ENCODE measurements at regions not wholly inside any gene's neighbourhood (a gene's known extent, or its start where the extent isn't known, plus 50 kb on each side); places are given as distances from the start of the nearest gene placed in this dataset.

DNA sequence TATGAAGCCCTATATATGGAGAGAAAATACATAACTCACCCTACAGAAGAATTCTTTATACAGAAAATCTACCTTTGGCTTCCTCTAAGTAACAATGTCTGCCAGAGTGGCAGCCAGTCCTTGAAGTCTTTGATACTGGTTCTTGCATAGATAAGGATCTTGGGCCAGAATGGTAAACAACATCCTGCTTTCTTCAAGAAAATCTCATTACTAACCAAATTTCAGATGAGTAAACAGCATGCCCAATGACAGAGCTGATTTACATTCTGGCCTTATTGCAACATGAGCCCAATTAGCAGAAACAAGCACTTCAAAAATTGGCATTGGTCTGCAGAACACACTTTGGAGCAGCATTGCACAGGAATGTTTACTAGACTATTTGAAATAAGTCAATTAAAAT lies 336.5 kb upstream of the ST6GAL2 start:
- Histone ChIP-seq H3K27me3 (replicated peaks) (no peaks in the 10 kb centered on the region), H3K36me3 (replicated peaks) (no peaks in the 10 kb centered on the region), H3K27ac (no peak overlapping the region), H3K4me3 (ENCODE audit: low read depth, low read length) (no peak overlapping the region)
- in situ Hi-C loops (cut with HindIII; ENCODE audit: low pct_ligation_motif_present, low sequenced_read_pairs), result no loop called here
- DNase-seq, result no peak
- TF ChIP-seq, protein P1, sequence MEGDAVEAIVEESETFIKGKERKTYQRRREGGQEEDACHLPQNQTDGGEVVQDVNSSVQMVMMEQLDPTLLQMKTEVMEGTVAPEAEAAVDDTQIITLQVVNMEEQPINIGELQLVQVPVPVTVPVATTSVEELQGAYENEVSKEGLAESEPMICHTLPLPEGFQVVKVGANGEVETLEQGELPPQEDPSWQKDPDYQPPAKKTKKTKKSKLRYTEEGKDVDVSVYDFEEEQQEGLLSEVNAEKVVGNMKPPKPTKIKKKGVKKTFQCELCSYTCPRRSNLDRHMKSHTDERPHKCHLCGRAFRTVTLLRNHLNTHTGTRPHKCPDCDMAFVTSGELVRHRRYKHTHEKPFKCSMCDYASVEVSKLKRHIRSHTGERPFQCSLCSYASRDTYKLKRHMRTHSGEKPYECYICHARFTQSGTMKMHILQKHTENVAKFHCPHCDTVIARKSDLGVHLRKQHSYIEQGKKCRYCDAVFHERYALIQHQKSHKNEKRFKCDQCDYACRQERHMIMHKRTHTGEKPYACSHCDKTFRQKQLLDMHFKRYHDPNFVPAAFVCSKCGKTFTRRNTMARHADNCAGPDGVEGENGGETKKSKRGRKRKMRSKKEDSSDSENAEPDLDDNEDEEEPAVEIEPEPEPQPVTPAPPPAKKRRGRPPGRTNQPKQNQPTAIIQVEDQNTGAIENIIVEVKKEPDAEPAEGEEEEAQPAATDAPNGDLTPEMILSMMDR (IDR thresholded peaks at IDR 0.05; ENCODE audit: low read depth, low read length, missing control alignments), result no peak

DNA sequence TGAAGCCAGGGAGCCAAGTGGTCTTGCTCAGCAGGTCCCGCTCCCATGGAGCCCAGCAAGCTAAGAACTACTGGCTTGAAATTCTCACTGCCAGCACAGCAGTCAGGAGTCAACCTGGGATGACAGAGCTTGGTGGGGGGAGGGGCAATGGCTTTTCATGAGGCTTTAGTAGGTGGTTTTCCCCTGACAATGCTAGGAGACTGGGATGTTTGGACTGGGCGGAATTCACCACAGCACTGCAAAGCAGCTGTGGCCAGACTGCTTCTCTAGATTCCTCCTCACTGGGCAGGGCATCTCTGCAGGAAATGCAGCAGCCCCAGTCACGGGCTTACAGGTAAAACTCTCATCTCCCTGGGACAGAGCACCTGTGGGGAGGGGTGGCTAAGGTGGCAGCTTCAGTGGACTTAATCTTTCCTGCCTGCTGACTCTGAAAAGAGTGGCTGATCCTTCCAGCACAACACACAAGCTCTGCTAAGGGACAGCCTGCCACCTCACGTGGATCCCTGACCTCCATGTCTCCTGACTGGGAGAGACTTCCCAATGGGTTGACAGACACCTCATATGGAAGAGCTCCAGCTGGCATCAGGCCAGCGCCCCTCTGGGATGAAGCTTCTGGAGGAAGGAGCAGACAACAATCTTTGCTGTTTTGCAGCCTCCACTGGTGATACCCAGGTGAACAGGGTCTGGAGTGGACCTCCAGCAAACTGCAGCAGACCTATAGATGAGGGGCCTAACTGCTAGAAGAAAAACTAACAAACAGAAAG lies 349.7 kb upstream of the ST6GAL2 start:
- in situ Hi-C loops (cut with HindIII; ENCODE audit: low pct_ligation_motif_present, low sequenced_read_pairs), result no loop called here
- TF ChIP-seq, protein P1 (IDR thresholded peaks at IDR 0.05; ENCODE audit: low read depth, low read length, missing control alignments), result no peak

DNA sequence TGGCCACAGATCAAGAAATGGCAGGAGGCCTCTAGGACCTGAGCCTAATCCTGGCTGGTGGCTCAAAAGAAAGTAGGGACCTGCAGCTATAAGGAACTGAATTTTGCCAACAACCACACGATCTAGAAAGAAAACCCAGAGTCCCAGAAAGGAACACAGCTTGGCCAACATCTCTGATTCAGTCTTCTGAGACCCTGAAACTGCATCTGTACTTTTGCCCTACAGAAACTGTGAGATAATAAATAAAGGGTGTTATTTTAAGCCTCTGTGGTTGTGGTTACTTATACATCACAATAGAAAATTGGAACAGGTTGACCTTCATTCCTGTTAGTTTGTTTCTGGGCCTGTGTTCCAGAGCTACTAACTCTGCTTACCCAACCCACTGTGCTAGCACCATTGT lies 356.8 kb upstream of the ST6GAL2 start:
- TF ChIP-seq, protein P1 (IDR thresholded peaks at IDR 0.05; ENCODE audit: low read depth, low read length, missing control alignments), result no peak
- H3K27ac ChIP-seq, result no peak overlapping the region
- DNase-seq, result no peak
- in situ Hi-C loops (cut with HindIII; ENCODE audit: low pct_ligation_motif_present, low sequenced_read_pairs), result no loop called here
- H3K27me3 ChIP-seq (replicated peaks), result no peaks in the 10 kb centered on the region
- H3K36me3 ChIP-seq (replicated peaks), result no peaks in the 10 kb centered on the region
- no peak overlapping the region for H3K4me3 ChIP-seq (ENCODE audit: low read depth, low read length)

More for the DNA sequence above, 349.7 kb upstream of the ST6GAL2 start:
- Histone ChIP-seq H3K36me3 (replicated peaks) (no peaks in the 10 kb centered on the region), H3K27me3 (replicated peaks) (no peaks in the 10 kb centered on the region), H3K27ac (no peak overlapping the region), H3K4me3 (ENCODE audit: low read depth, low read length) (no peak overlapping the region)
- no peak for DNase-seq

DNA sequence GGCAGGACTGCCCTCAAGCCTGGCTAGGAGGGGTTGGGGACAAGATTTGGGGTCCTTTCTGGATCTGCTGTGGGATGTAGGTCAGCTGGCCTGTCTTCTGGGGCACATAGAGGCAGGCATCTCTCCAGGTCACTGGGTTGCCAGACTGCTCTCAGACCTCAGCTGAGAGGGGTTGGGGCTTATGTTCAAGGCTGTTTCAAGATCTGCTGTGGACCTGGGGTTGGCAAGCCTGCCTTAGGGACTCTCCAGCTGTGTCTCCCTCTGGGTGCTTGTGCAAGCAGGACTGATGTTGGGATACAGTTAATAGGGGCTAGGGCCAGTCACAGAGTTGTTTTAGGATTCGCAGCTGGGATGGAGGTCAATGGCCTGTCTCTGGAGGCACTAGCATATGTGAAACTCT lies 363.0 kb upstream of the ST6GAL2 start:
- TF ChIP-seq, protein P1 (IDR thresholded peaks at IDR 0.05; ENCODE audit: low read depth, low read length, missing control alignments), result no peak
- DNase-seq, result no peak
- in situ Hi-C loops (cut with HindIII; ENCODE audit: low pct_ligation_motif_present, low sequenced_read_pairs), result no loop called here

DNA sequence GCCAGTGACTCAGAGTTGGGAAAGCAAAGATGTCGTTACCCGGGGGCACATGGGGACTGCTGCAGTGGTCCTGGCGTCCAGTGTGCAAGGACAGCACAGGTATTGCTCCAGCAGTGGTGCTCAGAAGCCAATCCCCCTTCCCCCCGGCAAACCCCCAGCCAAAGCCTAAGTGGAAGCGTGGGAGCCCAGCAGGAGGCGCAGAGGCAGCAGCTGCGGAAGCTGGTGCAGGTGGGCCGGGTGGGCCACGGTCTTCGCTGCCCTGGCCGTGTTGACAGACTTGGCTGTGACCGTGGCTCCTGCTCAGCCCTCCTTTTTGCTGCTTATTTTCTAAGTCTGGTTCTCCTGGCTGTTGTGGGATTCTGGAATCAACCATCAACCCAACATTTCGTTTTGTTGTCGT lies 369.8 kb upstream of the ST6GAL2 start:
- Histone ChIP-seq H3K27ac (no peak overlapping the region), H3K27me3 (replicated peaks) (no peaks in the 10 kb centered on the region), H3K4me3 (ENCODE audit: low read depth, low read length) (no peak overlapping the region), H3K36me3 (replicated peaks) (no peaks in the 10 kb centered on the region)
- in situ Hi-C loops (cut with HindIII; ENCODE audit: low pct_ligation_motif_present, low sequenced_read_pairs), result no loop called here
- TF ChIP-seq, protein P1 (IDR thresholded peaks at IDR 0.05; ENCODE audit: low read depth, low read length, missing control alignments), result no peak
- DNase-seq, result no peak

More for the DNA sequence above, 363.0 kb upstream of the ST6GAL2 start:
- H3K27me3 ChIP-seq (replicated peaks), result no peaks in the 10 kb centered on the region
- H3K27ac ChIP-seq, result no peak overlapping the region
- H3K36me3 ChIP-seq (replicated peaks), result no peaks in the 10 kb centered on the region
- H3K4me3 ChIP-seq (ENCODE audit: low read depth, low read length), result no peak overlapping the region

All from brain microvascular endothelial cell (primary cell).